Heart left ventricle (tissue), 13 donors: ENCODE measurements at regions not wholly inside any gene's neighbourhood (a gene's known extent, or its start where the extent isn't known, plus 50 kb on each side); places are given as distances from the start of the nearest gene placed in this dataset.

Experiments used
- CTCF ChIP-seq, 12 donors: fragments of 200-600 bp; sonication (generic) in 4 of 12; IDR thresholded peaks; one replicate each; pipeline versions ENCODE4 v1.5.0 to v1.8.0; 2018 to 2022; ENCODE audit warnings: antibody characterized with exemption in 12 of 12, mild to moderate bottlenecking in 5 of 12
- POLR2A ChIP-seq, 2 donors: fragments of 450-650 bp; IDR thresholded peaks; one replicate each; pipeline ENCODE4 v1.6.1; 2017; ENCODE audit warnings: antibody characterized with exemption in 2 of 2, mild to moderate bottlenecking in 2 of 2, moderate library complexity in 2 of 2
- donor health status: ischemic (EF 13 %, LVEDD 7.1; RV severe dilation, severe dysfunction).
- donor health status: DM: no; HTN: yes; CAD: no.
- donor health status: DM: no; HTN: no; CAD: no.
- donor health status: ischemic (EF 25% LVEDD 6.9; RV normal size, moderate dysfunction).
- donor health status: ischemic (EF 25% LVEDD 5.7; RV mildly dilated, moderate dysfunction).
- donor health status: ischemic (EF 35%, LVEDD 5.7; RV mildly dilated, moderate dysfunction).
- donor health status: nonischemic (EF 11% LVEDD 7.7; RV severe dilation, severe dysfunction).
- donor health status: DM: yes; HTN: yes; CAD: no.
- donor health status: PGD.
- donor health status: ischemic (EF 29% LVEDD 5.4; RV normal size, mild dysfunction).
- donor health status: nonischemic (EF 23%, LVEDD 6.1; RV moderate dilation, normal function).

GRCh38 chr5:56522169-56522568 is 289.0 kb upstream of the ANKRD55 start:
- TF ChIP-seq CTCF (IDR thresholded peaks at IDR 0.05): no peak
- TF ChIP-seq POLR2A (IDR thresholded peaks at IDR 0.05): no peak
